ENCODE measurements at regions not wholly inside any gene's neighbourhood (a gene's known extent, or its start where the extent isn't known, plus 50 kb on each side); places are given as distances from the start of the nearest gene placed in this dataset.
"Not testable (repeated sequence)": the region's sequence is repeated elsewhere in the genome, so short reads cannot be mapped to it uniquely, and the experiment has no call there.

GRCh38 chr17:83159204-83160049 is 80.0 kb downstream of the METRNL start:
- DNase-seq: no peak

- DNase-seq: no peak
Observed at GRCh38 chr17:83160443-83161297, 81.3 kb downstream of the METRNL start.

GRCh38 chr17:83161298-83162034 is 82.1 kb downstream of the METRNL start:
- no peak for DNase-seq

GRCh38 chr17:83162035-83162745 is 82.8 kb downstream of the METRNL start:
- DNase-seq: no peak

GRCh38 chr17:83164490-83164889 is 85.1 kb downstream of the METRNL start:
- no peak for DNase-seq

GRCh38 chr17:83170571-83171260 is 91.3 kb downstream of the METRNL start:
- DNase-seq: no peak

- no peak for DNase-seq
Observed at GRCh38 chr17:83171661-83172060, 92.3 kb downstream of the METRNL start.

- not testable (repeated sequence) for DNase-seq
Observed at GRCh38 chr17:83172099-83172498, 92.7 kb downstream of the METRNL start.

- not testable (repeated sequence) for DNase-seq
Observed at GRCh38 chr17:83172646-83173045, 93.2 kb downstream of the METRNL start.

GRCh38 chr17:83173180-83173913 is 93.9 kb downstream of the METRNL start:
- DNase-seq: not testable (repeated sequence)

GRCh38 chr17:83173914-83174361 is 94.5 kb downstream of the METRNL start:
- no peak for DNase-seq

- no peak for DNase-seq
Observed at GRCh38 chr17:83174362-83175118, 95.1 kb downstream of the METRNL start.

GRCh38 chr17:83175119-83175821 is 95.9 kb downstream of the METRNL start:
- no peak for DNase-seq

GRCh38 chr17:83175822-83176622 is 96.6 kb downstream of the METRNL start:
- no peak for DNase-seq

- no peak for DNase-seq
Observed at GRCh38 chr17:83176623-83177583, 97.5 kb downstream of the METRNL start.

- DNase-seq: no peak
Observed at GRCh38 chr17:83177611-83178532, 98.5 kb downstream of the METRNL start.
